ENCODE measurements at regions not wholly inside any gene's neighbourhood (a gene's known extent, or its start where the extent isn't known, plus 50 kb on each side); places are given as distances from the start of the nearest gene placed in this dataset.
"Not testable (repeated sequence)": the region's sequence is repeated elsewhere in the genome, so short reads cannot be mapped to it uniquely, and the experiment has no call there.

- no peak for DNase-seq
- Histone ChIP-seq H3K4me2 (ENCODE audit: low read length) (no peak overlapping the region), H3K9me2 (replicated peaks; ENCODE audit: low read length) (no peaks in the 10 kb centered on the region), H3K9ac (ENCODE audit: low read length) (no peak overlapping the region), H3K4me3 (ENCODE audit: low read length) (no peak overlapping the region), H3K27ac (ENCODE audit: low read length) (no peak overlapping the region), H3K36me3 (ENCODE audit: low read depth, low read length) (no peaks in the 10 kb centered on the region), H3K27me3 (ENCODE audit: low read length) (no peaks in the 10 kb centered on the region), H4K20me1 (ENCODE audit: low read length) (no peaks in the 10 kb centered on the region), H3F3A (ENCODE audit: low read length, unreplicated experiment) (no peaks in the 10 kb centered on the region), H3K9me3 (ENCODE audit: low read length) (no peaks in the 10 kb centered on the region), H3K4me1 (ENCODE audit: insufficient read depth, low read length) (no peaks in the 10 kb centered on the region), H3K79me2 (ENCODE audit: low read length) (no peaks in the 10 kb centered on the region), H2AFZ (ENCODE audit: low read length) (no peak overlapping the region)
- intact Hi-C loops (cut with micrococcal nuclease) = no loop called here
- CTCF ChIA-PET = no interaction called here
- no TSS peak for BruUV-seq (replicated peaks)
- TF ChIP-seq EZH2 (IDR thresholded peaks at IDR 0.05; ENCODE audit: low read length, unreplicated experiment) (no peak), EZH2phosphoT487 (IDR thresholded peaks at IDR 0.05; ENCODE audit: borderline replicate concordance, low read length) (no peak)
- TF ChIP-seq, protein P1, sequence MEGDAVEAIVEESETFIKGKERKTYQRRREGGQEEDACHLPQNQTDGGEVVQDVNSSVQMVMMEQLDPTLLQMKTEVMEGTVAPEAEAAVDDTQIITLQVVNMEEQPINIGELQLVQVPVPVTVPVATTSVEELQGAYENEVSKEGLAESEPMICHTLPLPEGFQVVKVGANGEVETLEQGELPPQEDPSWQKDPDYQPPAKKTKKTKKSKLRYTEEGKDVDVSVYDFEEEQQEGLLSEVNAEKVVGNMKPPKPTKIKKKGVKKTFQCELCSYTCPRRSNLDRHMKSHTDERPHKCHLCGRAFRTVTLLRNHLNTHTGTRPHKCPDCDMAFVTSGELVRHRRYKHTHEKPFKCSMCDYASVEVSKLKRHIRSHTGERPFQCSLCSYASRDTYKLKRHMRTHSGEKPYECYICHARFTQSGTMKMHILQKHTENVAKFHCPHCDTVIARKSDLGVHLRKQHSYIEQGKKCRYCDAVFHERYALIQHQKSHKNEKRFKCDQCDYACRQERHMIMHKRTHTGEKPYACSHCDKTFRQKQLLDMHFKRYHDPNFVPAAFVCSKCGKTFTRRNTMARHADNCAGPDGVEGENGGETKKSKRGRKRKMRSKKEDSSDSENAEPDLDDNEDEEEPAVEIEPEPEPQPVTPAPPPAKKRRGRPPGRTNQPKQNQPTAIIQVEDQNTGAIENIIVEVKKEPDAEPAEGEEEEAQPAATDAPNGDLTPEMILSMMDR (conservative IDR thresholded peaks at IDR 0.05; ENCODE audit: low read depth, low read length) = no peak
- POLR2A ChIA-PET (ENCODE audit: unreplicated experiment) = no interaction called here
- no peak for ATAC-seq
Observed at GRCh38 chr14:43729143-43729542, 777.9 kb downstream of the FSCB start.

GRCh38 chr14:43706900-43707299, 800.2 kb downstream of the FSCB start:
- H4K20me1 ChIP-seq (ENCODE audit: low read length) = no peaks in the 10 kb centered on the region
- H3K79me2 ChIP-seq (ENCODE audit: low read length) = no peaks in the 10 kb centered on the region
- H3K9ac ChIP-seq (ENCODE audit: low read length) = no peak overlapping the region
- CTCF ChIA-PET = no interaction called here
- intact Hi-C loops (cut with micrococcal nuclease) = no loop called here
- TF ChIP-seq EZH2phosphoT487 (IDR thresholded peaks at IDR 0.05; ENCODE audit: borderline replicate concordance, low read length) (no peak), EZH2 (IDR thresholded peaks at IDR 0.05; ENCODE audit: low read length, unreplicated experiment) (no peak)
- TF ChIP-seq, protein P1 (conservative IDR thresholded peaks at IDR 0.05; ENCODE audit: low read depth, low read length) = no peak
- H3K36me3 ChIP-seq (ENCODE audit: low read depth, low read length) = no peaks in the 10 kb centered on the region
- no peak for ATAC-seq
- no peaks in the 10 kb centered on the region for H3K4me1 ChIP-seq (ENCODE audit: insufficient read depth, low read length)
- no peaks in the 10 kb centered on the region for H3K9me2 ChIP-seq (replicated peaks; ENCODE audit: low read length)
- no TSS peak for BruUV-seq (replicated peaks)
- POLR2A ChIA-PET (ENCODE audit: unreplicated experiment) = interaction anchor here (0.5 kb wide), 1 partner anchor 14 kb away, joined by 3 read pairs; no protein-coding TSS in a partner anchor
- no peaks in the 10 kb centered on the region for H3K27me3 ChIP-seq (ENCODE audit: low read length)
- H2AFZ ChIP-seq (ENCODE audit: low read length) = no peak overlapping the region
- H3K9me3 ChIP-seq (ENCODE audit: low read length) = no peaks in the 10 kb centered on the region
- no peak overlapping the region for H3K27ac ChIP-seq (ENCODE audit: low read length)
- no peak for DNase-seq
- H3K4me3 ChIP-seq (ENCODE audit: low read length) = no peak overlapping the region
- H3K4me2 ChIP-seq (ENCODE audit: low read length) = no peak overlapping the region
- H3F3A ChIP-seq (ENCODE audit: low read length, unreplicated experiment) = no peaks in the 10 kb centered on the region

DNA sequence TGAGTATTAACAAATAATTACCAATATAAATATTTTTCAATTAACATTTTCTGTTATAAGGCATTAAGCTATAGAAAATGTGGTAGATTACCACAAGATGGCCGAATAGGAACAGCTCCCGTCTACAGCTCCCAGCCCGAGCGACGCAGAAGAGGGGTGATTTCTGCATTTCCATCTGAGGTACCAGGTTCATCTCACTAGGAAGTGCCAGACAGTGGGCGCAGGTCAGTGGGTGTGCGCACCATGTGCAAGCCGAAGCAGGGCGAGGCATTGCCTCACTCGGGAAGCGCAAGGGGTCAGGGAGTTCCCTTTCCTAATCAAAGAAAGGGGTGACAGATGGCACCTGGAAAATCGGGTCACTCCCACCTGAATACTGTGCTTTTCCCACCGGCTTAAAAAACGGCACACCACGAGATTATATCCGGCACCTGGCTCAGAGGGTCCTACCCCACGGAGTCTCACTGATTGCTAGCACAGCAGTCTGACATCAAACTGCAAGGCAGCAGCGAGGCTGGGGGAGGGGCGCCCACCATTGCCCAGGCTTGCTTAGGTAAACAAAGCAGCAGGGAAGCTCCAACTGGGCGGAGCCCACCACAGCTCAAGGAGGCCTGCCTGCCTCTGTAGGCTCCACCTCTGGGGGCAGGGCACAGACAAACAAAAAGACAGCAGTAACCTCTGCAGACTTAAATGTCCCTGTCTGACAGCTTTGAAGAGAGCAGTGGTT, 808.4 kb downstream of the FSCB start:
- H3K9me3 ChIP-seq (ENCODE audit: low read length); DNase-seq; H3K27me3 ChIP-seq (ENCODE audit: low read length); H3K4me3 ChIP-seq (ENCODE audit: low read length); CTCF ChIA-PET; POLR2A ChIA-PET (ENCODE audit: unreplicated experiment); H3K36me3 ChIP-seq (ENCODE audit: low read depth, low read length); H3K4me1 ChIP-seq (ENCODE audit: insufficient read depth, low read length); ATAC-seq; H3K4me2 ChIP-seq (ENCODE audit: low read length); H2AFZ ChIP-seq (ENCODE audit: low read length); H3K79me2 ChIP-seq (ENCODE audit: low read length); H3K9me2 ChIP-seq (replicated peaks; ENCODE audit: low read length); H4K20me1 ChIP-seq (ENCODE audit: low read length); H3K27ac ChIP-seq (ENCODE audit: low read length); intact Hi-C loops (cut with micrococcal nuclease); H3K9ac ChIP-seq (ENCODE audit: low read length); H3F3A ChIP-seq (ENCODE audit: low read length, unreplicated experiment); BruUV-seq (replicated peaks): not testable (repeated sequence)

Measured in PC-3 (cell line).